ENCODE measurements at regions not wholly inside any gene's neighbourhood (a gene's known extent, or its start where the extent isn't known, plus 50 kb on each side); places are given as distances from the start of the nearest gene placed in this dataset.
"Not testable (repeated sequence)": the region's sequence is repeated elsewhere in the genome, so short reads cannot be mapped to it uniquely, and the experiment has no call there.

GRCh38 chr1:67544921-67545320 lies 114.7 kb upstream of the SERBP1 start:
- no peak for DNase-seq
- intact Hi-C loops (cut with DNase I) = no loop called here

GRCh38 chr1:67545364-67545763 lies 115.2 kb upstream of the SERBP1 start:
- no peak for FAIRE-seq
- H3K4me3 ChIP-seq (ENCODE audit: low read length in 3 of 3) = no peak overlapping the region

More at GRCh38 chr1:67544921-67545320, 114.7 kb upstream of the SERBP1 start:
- Histone ChIP-seq H3K9ac (ENCODE audit: low read length in 3 of 3) (no peak overlapping the region), H3K9me3 (ENCODE audit: control insufficient read depth in 2 of 3, insufficient read depth in 1 of 3, low read length in 3 of 3) (no peaks in the 10 kb centered on the region), H3K27me3 (ENCODE audit: control insufficient read depth, insufficient read depth, low read length) (no peaks in the 10 kb centered on the region), H3K27ac (ENCODE audit: low read depth in 2 of 2, low read length in 2 of 2) (no peak overlapping the region), H3K4me1 (ENCODE audit: control insufficient read depth in 2 of 3, insufficient read depth in 2 of 3, low read depth in 1 of 3, low read length in 3 of 3) (peaks cover 0 to 9% (median 8%) of the 10 kb centered on the region in 3 donors), H3K4me3 (ENCODE audit: low read length in 3 of 3) (no peak overlapping the region), H3K36me3 (ENCODE audit: control insufficient read depth in 2 of 3, insufficient read depth in 3 of 3, low read length in 3 of 3) (no peaks in the 10 kb centered on the region)
- FAIRE-seq = no peak
- TF ChIP-seq CTCF (IDR thresholded peaks at IDR 0.05; ENCODE audit: borderline replicate concordance, extremely low read depth, insufficient read depth) = no peak

GRCh38 chr1:67551375-67551774 lies 121.2 kb upstream of the SERBP1 start:
- TF ChIP-seq CTCF (IDR thresholded peaks at IDR 0.05; ENCODE audit: borderline replicate concordance, extremely low read depth, insufficient read depth) = no peak
- no peak overlapping the region for H3K4me3 ChIP-seq (ENCODE audit: low read length in 3 of 3)
- no peaks in the 10 kb centered on the region for H3K36me3 ChIP-seq (ENCODE audit: control insufficient read depth in 2 of 3, insufficient read depth in 3 of 3, low read length in 3 of 3)
- H3K9me3 ChIP-seq (ENCODE audit: control insufficient read depth in 2 of 3, insufficient read depth in 1 of 3, low read length in 3 of 3) = no peaks in the 10 kb centered on the region
- peaks cover 0 to 18% (median 10%) of the 10 kb centered on the region in 3 donors for H3K4me1 ChIP-seq (ENCODE audit: control insufficient read depth in 2 of 3, insufficient read depth in 2 of 3, low read depth in 1 of 3, low read length in 3 of 3)
- DNase-seq = no peak
- FAIRE-seq = no peak
- no peaks in the 10 kb centered on the region for H3K27me3 ChIP-seq (ENCODE audit: control insufficient read depth, insufficient read depth, low read length)
- intact Hi-C loops (cut with DNase I) = no loop called here
- H3K9ac ChIP-seq (ENCODE audit: low read length in 3 of 3) = no peak overlapping the region
- peak overlapping the region; percentile 38 to 51 for H3K27ac ChIP-seq (ENCODE audit: low read depth in 2 of 2, low read length in 2 of 2)

More at GRCh38 chr1:67545364-67545763, 115.2 kb upstream of the SERBP1 start:
- intact Hi-C loops (cut with DNase I) = no loop called here
- no peaks in the 10 kb centered on the region for H3K36me3 ChIP-seq (ENCODE audit: control insufficient read depth in 2 of 3, insufficient read depth in 3 of 3, low read length in 3 of 3)
- peaks cover 0 to 6% (median 5%) of the 10 kb centered on the region in 3 donors for H3K4me1 ChIP-seq (ENCODE audit: control insufficient read depth in 2 of 3, insufficient read depth in 2 of 3, low read depth in 1 of 3, low read length in 3 of 3)
- TF ChIP-seq CTCF (IDR thresholded peaks at IDR 0.05; ENCODE audit: borderline replicate concordance, extremely low read depth, insufficient read depth) = no peak
- H3K9ac ChIP-seq (ENCODE audit: low read length in 3 of 3) = no peak overlapping the region
- no peak overlapping the region for H3K27ac ChIP-seq (ENCODE audit: low read depth in 2 of 2, low read length in 2 of 2)
- DNase-seq = no peak
- no peaks in the 10 kb centered on the region for H3K27me3 ChIP-seq (ENCODE audit: control insufficient read depth, insufficient read depth, low read length)
- H3K9me3 ChIP-seq (ENCODE audit: control insufficient read depth in 2 of 3, insufficient read depth in 1 of 3, low read length in 3 of 3) = no peaks in the 10 kb centered on the region

- intact Hi-C loops (cut with DNase I) = no loop called here
- no peaks in the 10 kb centered on the region for H3K27me3 ChIP-seq (ENCODE audit: control insufficient read depth, insufficient read depth, low read length)
- no peak overlapping the region for H3K9ac ChIP-seq (ENCODE audit: low read length in 3 of 3)
- no peak overlapping the region for H3K4me3 ChIP-seq (ENCODE audit: low read length in 3 of 3)
- FAIRE-seq = no peak
- H3K27ac ChIP-seq (ENCODE audit: low read depth in 2 of 2, low read length in 2 of 2) = peak overlapping the region; percentile 38 to 51
- H3K9me3 ChIP-seq (ENCODE audit: control insufficient read depth in 2 of 3, insufficient read depth in 1 of 3, low read length in 3 of 3) = no peaks in the 10 kb centered on the region
- DNase-seq = peak in 1 of 5 donors; percentile 84
- no peak for TF ChIP-seq CTCF (IDR thresholded peaks at IDR 0.05; ENCODE audit: borderline replicate concordance, extremely low read depth, insufficient read depth)
- H3K36me3 ChIP-seq (ENCODE audit: control insufficient read depth in 2 of 3, insufficient read depth in 3 of 3, low read length in 3 of 3) = no peaks in the 10 kb centered on the region
- H3K4me1 ChIP-seq (ENCODE audit: control insufficient read depth in 2 of 3, insufficient read depth in 2 of 3, low read depth in 1 of 3, low read length in 3 of 3) = peaks cover 0 to 18% (median 10%) of the 10 kb centered on the region in 3 donors
Observed at GRCh38 chr1:67552336-67552759, 122.1 kb upstream of the SERBP1 start.

- H3K9me3 ChIP-seq (ENCODE audit: control insufficient read depth in 2 of 3, insufficient read depth in 1 of 3, low read length in 3 of 3); H3K27me3 ChIP-seq (ENCODE audit: control insufficient read depth, insufficient read depth, low read length); FAIRE-seq; intact Hi-C loops (cut with DNase I); H3K36me3 ChIP-seq (ENCODE audit: control insufficient read depth in 2 of 3, insufficient read depth in 3 of 3, low read length in 3 of 3); H3K9ac ChIP-seq (ENCODE audit: low read length in 3 of 3); H3K4me3 ChIP-seq (ENCODE audit: low read length in 3 of 3); H3K27ac ChIP-seq (ENCODE audit: low read depth in 2 of 2, low read length in 2 of 2): not testable (repeated sequence)
- peaks cover 0 to 33% (median 12%) of the 10 kb centered on the region in 3 donors for H3K4me1 ChIP-seq (ENCODE audit: control insufficient read depth in 2 of 3, insufficient read depth in 2 of 3, low read depth in 1 of 3, low read length in 3 of 3)
- DNase-seq = peak in 1 of 5 donors; percentile 6
Observed at GRCh38 chr1:67554204-67554603, 124.0 kb upstream of the SERBP1 start.

Measured in kidney (tissue), 13 donors.